Cardiac muscle cell (in vitro differentiated cells and primary cell): ENCODE measurements at regions not wholly inside any gene's neighbourhood (a gene's known extent, or its start where the extent isn't known, plus 50 kb on each side); places are given as distances from the start of the nearest gene placed in this dataset.

Experiments used
- DNase-seq, 2 donors: peaks; one replicate each; pipeline versions ENCODE4 v3.0.0 to v3.0.0-alpha.2; 2010 to 2017; ENCODE audit warnings: low read depth in 1 of 2, low spot score in 1 of 2
- H3K27ac ChIP-seq: fragments of 200-600 bp; sonication (generic); 2 replicates; pipeline ENCODE4 v1.5.1; 2016
- H3K27me3 ChIP-seq: fragments of 200-600 bp; sonication (generic); 2 replicates; pipeline ENCODE4 v1.6.0; 2016; ENCODE audit warnings: control low read depth
- H3K36me3 ChIP-seq: fragments of 200-600 bp; sonication (generic); 2 replicates; pipeline ENCODE4 v1.5.1; 2016; ENCODE audit warnings: control low read depth
- H3K4me1 ChIP-seq: fragments of 200-600 bp; sonication (generic); 2 replicates; pipeline ENCODE4 v1.8.1; 2017; ENCODE audit warnings: low read depth, mild to moderate bottlenecking, mixed run types
- H3K4me3 ChIP-seq: fragments of 200-600 bp; sonication (generic); 2 replicates; pipeline ENCODE4 v1.5.1; 2016; ENCODE audit warnings: mild to moderate bottlenecking
- H3K9me3 ChIP-seq: fragments of 200-600 bp; sonication (generic); 2 replicates; pipeline ENCODE4 v1.5.1; 2017; ENCODE audit warnings: low read depth, mild to moderate bottlenecking, control low read depth
- TF ChIP-seq, protein P1 (sequence below): IDR thresholded peaks from 2 replicates; pipeline ENCODE4 v1.5.1; 2012; ENCODE audit warnings: low read depth, mild to moderate bottlenecking, low read length

DNA sequence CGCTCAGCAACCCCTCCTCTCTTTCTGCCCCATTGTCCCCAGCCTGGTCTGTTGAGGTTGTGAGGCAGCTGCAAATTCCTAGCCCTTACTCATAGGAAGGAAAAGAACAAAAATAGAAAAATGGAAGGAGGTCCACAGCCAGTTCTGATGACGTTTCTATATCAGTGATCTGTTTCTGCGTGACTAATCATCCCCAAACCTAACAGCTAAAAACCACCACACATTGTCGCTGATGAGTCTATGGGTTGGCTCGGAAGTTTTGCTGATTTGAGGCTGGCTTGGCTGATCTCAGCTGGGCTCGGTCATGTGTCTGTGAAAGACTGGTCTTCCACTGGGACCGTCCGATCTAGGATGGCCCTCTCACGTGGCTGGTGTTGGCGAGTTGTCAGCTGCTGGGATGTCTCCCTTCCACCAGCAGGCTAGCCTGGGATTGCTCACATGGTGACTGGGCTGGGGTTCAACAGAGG is 200.6 kb upstream of the ZNF618 start:
- Histone ChIP-seq H3K4me3 (no peak overlapping the region), H3K27ac (no peak overlapping the region), H3K9me3 (no peaks in the 10 kb centered on the region), H3K27me3 (no peaks in the 10 kb centered on the region), H3K36me3 (no peaks in the 10 kb centered on the region), H3K4me1 (no peaks in the 10 kb centered on the region)
- TF ChIP-seq, protein P1, sequence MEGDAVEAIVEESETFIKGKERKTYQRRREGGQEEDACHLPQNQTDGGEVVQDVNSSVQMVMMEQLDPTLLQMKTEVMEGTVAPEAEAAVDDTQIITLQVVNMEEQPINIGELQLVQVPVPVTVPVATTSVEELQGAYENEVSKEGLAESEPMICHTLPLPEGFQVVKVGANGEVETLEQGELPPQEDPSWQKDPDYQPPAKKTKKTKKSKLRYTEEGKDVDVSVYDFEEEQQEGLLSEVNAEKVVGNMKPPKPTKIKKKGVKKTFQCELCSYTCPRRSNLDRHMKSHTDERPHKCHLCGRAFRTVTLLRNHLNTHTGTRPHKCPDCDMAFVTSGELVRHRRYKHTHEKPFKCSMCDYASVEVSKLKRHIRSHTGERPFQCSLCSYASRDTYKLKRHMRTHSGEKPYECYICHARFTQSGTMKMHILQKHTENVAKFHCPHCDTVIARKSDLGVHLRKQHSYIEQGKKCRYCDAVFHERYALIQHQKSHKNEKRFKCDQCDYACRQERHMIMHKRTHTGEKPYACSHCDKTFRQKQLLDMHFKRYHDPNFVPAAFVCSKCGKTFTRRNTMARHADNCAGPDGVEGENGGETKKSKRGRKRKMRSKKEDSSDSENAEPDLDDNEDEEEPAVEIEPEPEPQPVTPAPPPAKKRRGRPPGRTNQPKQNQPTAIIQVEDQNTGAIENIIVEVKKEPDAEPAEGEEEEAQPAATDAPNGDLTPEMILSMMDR, result no peak
- peak in 1 of 2 donors; percentile 95 for DNase-seq

DNA sequence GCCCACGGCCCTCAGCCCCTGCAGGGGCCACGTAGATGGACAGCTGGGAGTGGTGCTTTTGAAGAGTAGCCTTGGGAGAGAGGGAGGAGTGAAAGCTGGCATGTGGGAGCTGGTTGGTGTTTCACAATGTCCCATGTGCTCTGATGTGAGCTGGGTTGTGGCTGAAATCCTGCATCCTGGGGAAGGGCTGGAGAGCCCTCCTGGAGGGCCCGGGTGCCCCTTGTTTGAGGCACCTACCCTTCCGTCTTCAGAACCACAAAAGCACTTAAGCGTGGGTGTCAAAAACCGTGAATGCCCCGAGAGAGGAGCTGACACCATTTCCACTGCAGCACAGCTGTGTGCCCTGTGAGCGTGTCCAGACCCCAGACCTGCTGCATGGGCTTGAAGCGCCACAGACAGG is 199.1 kb upstream of the ZNF618 start:
- Histone ChIP-seq H3K4me1 (no peaks in the 10 kb centered on the region), H3K4me3 (no peak overlapping the region), H3K27ac (no peak overlapping the region), H3K36me3 (no peaks in the 10 kb centered on the region), H3K9me3 (no peaks in the 10 kb centered on the region), H3K27me3 (no peaks in the 10 kb centered on the region)
- TF ChIP-seq, protein P1, result no peak
- peak in 1 of 2 donors; percentile 58 for DNase-seq

DNA sequence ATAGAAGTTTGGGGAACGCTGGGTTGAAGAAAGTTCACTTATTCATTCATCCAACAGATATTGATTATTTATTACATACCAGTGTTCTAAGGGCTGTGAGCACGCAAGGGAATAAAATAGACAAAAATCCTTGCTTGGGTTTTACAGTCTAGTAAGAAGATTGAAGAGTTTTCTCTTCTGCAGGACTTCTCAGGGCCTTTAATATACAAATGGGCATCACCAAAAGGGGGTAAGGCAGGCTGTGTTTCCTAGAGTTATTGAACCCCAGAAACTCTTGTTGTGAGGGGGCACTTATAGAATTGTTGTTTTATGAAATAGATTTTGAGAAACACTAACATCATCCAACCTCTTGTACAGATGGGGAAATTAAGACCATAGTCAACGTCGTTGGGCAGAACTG is 198.5 kb upstream of the ZNF618 start:
- H3K4me3 ChIP-seq, result no peak overlapping the region
- TF ChIP-seq, protein P1, result no peak
- H3K36me3 ChIP-seq, result no peaks in the 10 kb centered on the region
- DNase-seq, result no peak
- H3K4me1 ChIP-seq, result no peaks in the 10 kb centered on the region
- H3K27me3 ChIP-seq, result no peaks in the 10 kb centered on the region
- no peak overlapping the region for H3K27ac ChIP-seq
- no peaks in the 10 kb centered on the region for H3K9me3 ChIP-seq

DNA sequence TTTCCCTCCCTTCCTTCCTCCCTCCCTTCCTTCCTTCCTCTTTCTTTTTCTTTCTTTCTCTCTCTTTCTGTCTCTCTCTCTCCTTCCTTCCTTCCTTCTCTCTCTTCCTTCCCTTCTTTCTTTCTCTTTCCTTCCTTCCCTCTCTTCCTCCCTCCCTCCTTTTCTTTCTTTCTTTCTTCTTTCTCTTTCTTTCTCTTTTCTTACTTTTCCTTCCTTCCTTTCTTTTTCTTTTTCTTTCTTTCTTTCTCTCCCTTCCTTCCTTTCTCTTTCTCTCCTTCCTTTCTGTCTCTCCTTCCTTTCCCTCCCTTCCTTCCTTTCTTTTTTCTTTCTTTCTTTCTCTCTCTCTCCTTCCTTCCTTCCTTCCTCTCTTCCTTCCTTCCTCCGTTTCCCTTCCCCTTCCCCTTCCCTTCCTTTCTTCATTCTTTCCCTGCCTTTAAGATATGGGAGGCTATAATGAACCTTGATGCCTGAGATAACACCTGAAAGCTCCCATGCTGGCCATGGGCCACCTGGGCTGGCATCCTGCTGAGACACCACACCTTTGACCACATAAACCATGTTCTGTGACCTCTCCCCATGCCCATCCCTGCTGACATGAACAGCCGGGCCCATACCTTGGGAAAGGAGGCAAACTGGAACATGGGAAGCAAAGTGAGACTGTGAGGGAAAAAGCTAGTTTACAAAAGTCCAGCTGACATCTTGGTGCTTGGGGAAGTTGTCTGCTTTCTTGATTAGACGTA is 197.8 kb upstream of the ZNF618 start:
- H3K9me3 ChIP-seq, result no peaks in the 10 kb centered on the region
- no peak for DNase-seq
- no peak overlapping the region for H3K27ac ChIP-seq
- no peak overlapping the region for H3K4me3 ChIP-seq
- H3K4me1 ChIP-seq, result no peaks in the 10 kb centered on the region
- TF ChIP-seq, protein P1, result no peak
- H3K36me3 ChIP-seq, result no peaks in the 10 kb centered on the region
- H3K27me3 ChIP-seq, result no peaks in the 10 kb centered on the region

DNA sequence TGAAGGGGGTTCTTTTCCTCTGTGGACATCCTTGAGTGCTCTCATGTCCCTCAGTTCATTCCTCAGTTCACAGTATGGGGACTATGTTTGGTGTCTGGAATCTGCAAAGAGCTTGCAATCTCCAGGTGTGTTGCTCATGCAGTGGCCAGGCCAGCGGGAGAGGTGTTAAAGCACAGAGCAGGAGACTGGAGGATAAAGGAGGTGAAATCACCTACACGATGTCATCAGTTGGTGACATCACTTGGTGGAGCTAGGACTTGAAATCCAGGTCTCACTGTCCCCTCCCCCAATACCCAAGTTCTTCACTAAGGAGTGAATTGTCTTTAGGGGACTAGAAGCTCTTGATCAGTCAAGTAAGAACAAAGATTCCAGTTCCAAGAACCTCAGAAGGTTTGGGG is 197.3 kb upstream of the ZNF618 start:
- H3K27ac ChIP-seq, result no peak overlapping the region
- DNase-seq, result no peak
- H3K4me1 ChIP-seq, result no peaks in the 10 kb centered on the region
- no peaks in the 10 kb centered on the region for H3K27me3 ChIP-seq
- no peaks in the 10 kb centered on the region for H3K36me3 ChIP-seq
- TF ChIP-seq, protein P1, result no peak
- H3K9me3 ChIP-seq, result no peaks in the 10 kb centered on the region
- H3K4me3 ChIP-seq, result no peak overlapping the region
